ENCODE measurements at regions not wholly inside any gene's neighbourhood (a gene's known extent, or its start where the extent isn't known, plus 50 kb on each side); places are given as distances from the start of the nearest gene placed in this dataset.

- DNase-seq: no peak
Measured at GRCh38 chr5:91443761-91444467, 60.8 kb upstream of the ARRDC3 start.

- no peak for DNase-seq
Measured at GRCh38 chr5:91443023-91443422, 59.9 kb upstream of the ARRDC3 start.

- no peak for DNase-seq
Measured at GRCh38 chr5:91441082-91441481, 58.0 kb upstream of the ARRDC3 start.

GRCh38 chr5:91438871-91439270 is 55.8 kb upstream of the ARRDC3 start:
- DNase-seq: no peak

GRCh38 chr5:91436241-91436640 is 53.1 kb upstream of the ARRDC3 start:
- no peak for DNase-seq

- DNase-seq: peak; percentile 11
Measured at GRCh38 chr5:91434348-91434747, 51.2 kb upstream of the ARRDC3 start.

GRCh38 chr5:91433861-91434260 is 50.7 kb upstream of the ARRDC3 start:
- DNase-seq: no peak

Data from stimulated activated CD4-positive, alpha-beta T cell treated with anti-CD3 and anti-CD28 coated beads, Interleukin-4, amount 100 ng/mL, for 24 hours (primary cell).